ENCODE measurements at regions not wholly inside any gene's neighbourhood (a gene's known extent, or its start where the extent isn't known, plus 50 kb on each side); places are given as distances from the start of the nearest gene placed in this dataset.

- Mint-ChIP-seq H3K27me3 (ENCODE audit: insufficient read depth, unreplicated experiment) (no peaks in the 10 kb centered on the region), H3K27ac (ENCODE audit: low read depth, unreplicated experiment) (no peak overlapping the region), H3K9me3 (ENCODE audit: unreplicated experiment) (no peaks in the 10 kb centered on the region), H3K4me3 (ENCODE audit: unreplicated experiment) (no peak overlapping the region), H3K4me1 (ENCODE audit: insufficient read depth, unreplicated experiment) (no peaks in the 10 kb centered on the region), H3K36me3 (ENCODE audit: insufficient read depth, unreplicated experiment) (peaks cover 6% of the 10 kb centered on the region)
- ChIA-PET CTCF (no interaction called here), POLR2A (interaction anchor here (0.7 kb wide), 1 partner anchor 251 kb away, joined by 4 read pairs; no protein-coding TSS in a partner anchor)
- no peak for TF ChIP-seq CTCF (IDR thresholded peaks at IDR 0.05; ENCODE audit: unreplicated experiment)
- DNase-seq (ENCODE audit: unreplicated experiment), result no peak
- intact Hi-C loops (cut with micrococcal nuclease), result no loop called here
- BruUV-seq (replicated peaks), result no TSS peak
These were observed 279.0 kb downstream of the TCERG1L start for GRCh38 chr10:131032329-131033165.

DNA sequence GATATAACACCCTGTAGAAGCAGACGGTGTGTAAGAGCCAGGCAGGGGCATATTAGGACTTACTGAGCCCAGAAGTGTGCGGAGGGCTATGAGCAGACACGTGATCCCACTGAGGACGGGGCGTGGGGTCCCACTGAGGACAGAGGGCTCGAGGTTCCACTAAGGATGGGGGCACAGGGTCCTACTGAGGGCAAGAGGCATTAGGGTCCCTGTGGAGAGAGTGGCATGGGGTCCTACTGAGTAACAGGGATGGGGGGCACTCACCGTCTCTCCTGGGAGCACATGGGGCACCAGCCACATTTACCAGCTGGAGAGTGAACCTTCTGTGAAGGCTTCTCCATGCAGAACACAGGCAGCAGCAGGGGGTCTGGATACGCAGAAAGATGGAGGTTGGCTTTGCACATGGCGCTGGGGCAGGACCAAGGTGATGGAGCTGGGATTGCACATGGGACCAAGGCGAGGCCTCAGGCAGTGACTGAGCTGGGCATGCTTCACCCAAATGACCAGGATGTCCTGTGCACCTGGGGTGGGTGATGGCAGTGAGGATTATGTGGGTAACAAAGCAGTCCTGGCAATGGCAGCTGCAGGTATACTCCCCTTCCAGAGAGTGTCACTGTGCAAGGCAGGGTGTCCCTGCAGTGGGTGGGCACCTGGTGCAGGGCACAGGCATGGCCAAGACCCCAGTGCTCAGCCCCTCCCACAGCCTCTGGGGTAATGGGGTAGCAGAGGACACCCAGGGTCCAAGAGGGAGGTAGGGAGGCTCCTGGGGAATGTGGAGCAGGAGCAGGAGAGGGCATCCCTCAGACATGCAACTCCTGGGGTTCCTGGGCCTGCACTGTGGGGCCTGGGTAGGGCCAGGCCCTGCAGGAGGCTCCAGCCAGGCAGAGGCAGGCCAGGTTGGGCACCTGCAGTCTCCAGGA, 278.1 kb downstream of the TCERG1L start:
- intact Hi-C loops (cut with micrococcal nuclease), result no loop called here
- POLR2A ChIA-PET, result no interaction called here
- no peaks in the 10 kb centered on the region for H3K4me1 Mint-ChIP-seq (ENCODE audit: insufficient read depth, unreplicated experiment)
- H3K36me3 Mint-ChIP-seq (ENCODE audit: insufficient read depth, unreplicated experiment), result peaks cover 6% of the 10 kb centered on the region
- CTCF ChIA-PET, result no interaction called here
- TF ChIP-seq CTCF (IDR thresholded peaks at IDR 0.05; ENCODE audit: unreplicated experiment), result no peak
- no TSS peak for BruUV-seq (replicated peaks)
- no peaks in the 10 kb centered on the region for H3K27me3 Mint-ChIP-seq (ENCODE audit: insufficient read depth, unreplicated experiment)
- no peaks in the 10 kb centered on the region for H3K9me3 Mint-ChIP-seq (ENCODE audit: unreplicated experiment)
- no peak overlapping the region for H3K4me3 Mint-ChIP-seq (ENCODE audit: unreplicated experiment)
- H3K27ac Mint-ChIP-seq (ENCODE audit: low read depth, unreplicated experiment), result no peak overlapping the region
- no peak for DNase-seq (ENCODE audit: unreplicated experiment)

DNA sequence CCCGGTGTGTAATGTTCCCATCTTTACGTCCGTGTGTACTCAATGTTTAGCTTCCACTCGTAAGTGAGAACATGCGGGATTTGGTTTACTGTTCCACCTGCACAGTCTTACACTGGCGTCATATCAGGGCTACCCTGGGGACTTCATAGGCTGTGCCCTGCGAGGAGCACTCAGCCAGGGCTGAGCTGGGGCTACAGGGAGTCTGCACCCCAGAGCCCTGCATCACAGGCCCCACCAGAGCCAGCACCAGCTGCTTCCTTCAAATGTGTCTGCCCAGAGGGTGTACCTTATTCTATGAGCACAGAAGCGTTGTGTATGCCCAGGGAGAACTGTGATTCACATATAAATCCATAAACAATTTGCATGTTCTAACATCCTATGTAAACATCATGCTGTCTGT, 277.1 kb downstream of the TCERG1L start:
- H3K27me3 Mint-ChIP-seq (ENCODE audit: insufficient read depth, unreplicated experiment), result no peaks in the 10 kb centered on the region
- H3K27ac Mint-ChIP-seq (ENCODE audit: low read depth, unreplicated experiment), result no peak overlapping the region
- no TSS peak for BruUV-seq (replicated peaks)
- H3K4me3 Mint-ChIP-seq (ENCODE audit: unreplicated experiment), result no peak overlapping the region
- CTCF ChIA-PET, result no interaction called here
- no peak for DNase-seq (ENCODE audit: unreplicated experiment)
- intact Hi-C loops (cut with micrococcal nuclease), result no loop called here
- no peak for TF ChIP-seq CTCF (IDR thresholded peaks at IDR 0.05; ENCODE audit: unreplicated experiment)
- no peaks in the 10 kb centered on the region for H3K9me3 Mint-ChIP-seq (ENCODE audit: unreplicated experiment)
- POLR2A ChIA-PET, result no interaction called here
- peaks cover 6% of the 10 kb centered on the region for H3K36me3 Mint-ChIP-seq (ENCODE audit: insufficient read depth, unreplicated experiment)
- H3K4me1 Mint-ChIP-seq (ENCODE audit: insufficient read depth, unreplicated experiment), result no peaks in the 10 kb centered on the region

GRCh38 chr10:131035779-131036178, 275.7 kb downstream of the TCERG1L start:
- Mint-ChIP-seq H3K4me3 (ENCODE audit: unreplicated experiment) (no peak overlapping the region), H3K27ac (ENCODE audit: low read depth, unreplicated experiment) (no peak overlapping the region), H3K27me3 (ENCODE audit: insufficient read depth, unreplicated experiment) (no peaks in the 10 kb centered on the region), H3K9me3 (ENCODE audit: unreplicated experiment) (peaks cover 10% of the 10 kb centered on the region), H3K4me1 (ENCODE audit: insufficient read depth, unreplicated experiment) (no peaks in the 10 kb centered on the region), H3K36me3 (ENCODE audit: insufficient read depth, unreplicated experiment) (peaks cover 6% of the 10 kb centered on the region)
- intact Hi-C loops (cut with micrococcal nuclease), result no loop called here
- ChIA-PET POLR2A (interaction anchor here (0.6 kb wide), 1 partner anchor 8 kb away, joined by 3 read pairs; no protein-coding TSS in a partner anchor), CTCF (no interaction called here)
- no TSS peak for BruUV-seq (replicated peaks)
- TF ChIP-seq CTCF (IDR thresholded peaks at IDR 0.05; ENCODE audit: unreplicated experiment), result no peak
- no peak for DNase-seq (ENCODE audit: unreplicated experiment)

Data from MCF 10A (cell line).